Keratinocyte (primary cell): ENCODE measurements at regions not wholly inside any gene's neighbourhood (a gene's known extent, or its start where the extent isn't known, plus 50 kb on each side); places are given as distances from the start of the nearest gene placed in this dataset.
"Not testable (repeated sequence)": the region's sequence is repeated elsewhere in the genome, so short reads cannot be mapped to it uniquely, and the experiment has no call there.

ENCODE experiments used
- DNase-seq: peaks from one replicate; pipeline ENCODE4 v3.0.0-alpha.2; 2011; ENCODE audit warnings: low read depth, missing footprints, low spot score
- FAIRE-seq: peaks from 2 replicates; lab custom pipeline; 2011; peaks lifted over from hg19 to GRCh38; lab: Jason Lieb, UNC
- H2AFZ ChIP-seq: 2 replicates; pipeline ENCODE4 v1.6.0; 2012; ENCODE audit warnings: low read length, control low read depth, inconsistent platforms; ENCODE audit not compliant: control insufficient read depth
- H3K27ac ChIP-seq: 2 replicates; pipeline ENCODE4 v1.5.1; 2011; ENCODE audit warnings: low read length; ENCODE audit not compliant: control insufficient read depth, insufficient read depth
- H3K27me3 ChIP-seq: 3 replicates; pipeline ENCODE4 v1.6.0; 2011; ENCODE audit warnings: low read length; ENCODE audit not compliant: control insufficient read depth, insufficient read depth; ENCODE audit errors: extremely low read depth
- H3K36me3 ChIP-seq, 2 experiments: 2 replicates in 1 of 2; 3 replicates in 1 of 2; pipeline ENCODE4 v1.5.1; 2011; ENCODE audit warnings: low read length in 2 of 2, mild to moderate bottlenecking in 1 of 2; ENCODE audit not compliant: control insufficient read depth in 2 of 2, insufficient read depth in 2 of 2; ENCODE audit errors: extremely low read depth in 1 of 2
- H3K4me1 ChIP-seq: 3 replicates; pipeline ENCODE4 v1.5.1; 2011; ENCODE audit warnings: low read length; ENCODE audit not compliant: control insufficient read depth, insufficient read depth; ENCODE audit errors: extremely low read depth
- H3K4me2 ChIP-seq: 3 replicates; pipeline ENCODE4 v1.6.0; 2011; ENCODE audit warnings: low read depth, low read length; ENCODE audit not compliant: control insufficient read depth, insufficient read depth; ENCODE audit errors: extremely low read depth
- H3K4me3 ChIP-seq, 3 experiments: fragments of 200-600 bp in 1 of 3; sonication (generic) in 1 of 3; 2 replicates in 2 of 3; 3 replicates in 1 of 3; pipeline ENCODE4 v1.5.1; 2011 to 2016; ENCODE audit warnings: low read length in 3 of 3, mild to moderate bottlenecking in 3 of 3, control low read depth in 2 of 3, inconsistent platforms in 1 of 3, low read depth in 1 of 3, mixed read lengths in 1 of 3, mixed run types in 1 of 3, moderate library complexity in 1 of 3; ENCODE audit not compliant: control insufficient read depth in 2 of 3, insufficient read depth in 2 of 3; ENCODE audit errors: extremely low read depth in 1 of 3
- H3K79me2 ChIP-seq: 2 replicates; pipeline ENCODE4 v1.6.0; 2012; ENCODE audit warnings: low read length; ENCODE audit not compliant: control insufficient read depth, insufficient read depth
- H3K9ac ChIP-seq: 3 replicates; pipeline ENCODE4 v1.6.0; 2011; ENCODE audit warnings: low read length; ENCODE audit not compliant: control insufficient read depth, insufficient read depth; ENCODE audit errors: extremely low read depth
- H3K9me1 ChIP-seq: 3 replicates; pipeline ENCODE4 v1.6.0; 2011; ENCODE audit warnings: low read length; ENCODE audit not compliant: control insufficient read depth, insufficient read depth; ENCODE audit errors: extremely low read depth
- H3K9me3 ChIP-seq: 2 replicates; pipeline ENCODE4 v1.5.1; 2012; ENCODE audit warnings: low read depth, low read length; ENCODE audit not compliant: control insufficient read depth
- H4K20me1 ChIP-seq: 3 replicates; pipeline ENCODE4 v1.6.0; 2011; ENCODE audit warnings: low read length; ENCODE audit not compliant: control insufficient read depth, insufficient read depth; ENCODE audit errors: extremely low read depth
- EZH2 ChIP-seq: IDR thresholded peaks from one replicate; pipeline ENCODE4 v1.6.1; 2012; ENCODE audit warnings: inconsistent platforms, mild to moderate bottlenecking, low read length, moderate library complexity
- dilution Hi-C: fragments of 300-500 bp; cut with MboI; formaldehyde crosslinking; loops from one replicate; pipeline ENCODE4 v1.7.0; 2020; ENCODE audit warnings: low sequenced_read_pairs; ENCODE audit not compliant: extremely low pct_ligation_motif_present
- TF ChIP-seq, protein P1 (sequence below), 3 experiments: IDR thresholded peaks in 1 of 3; conservative IDR thresholded peaks in 1 of 3; optimal IDR thresholded peaks in 1 of 3; 2 replicates in 2 of 3; 3 replicates in 1 of 3; pipeline versions ENCODE3 to v1.5.1; 2011; ENCODE audit warnings: low read length in 3 of 3, mild to moderate bottlenecking in 3 of 3, moderate library complexity in 2 of 3, control low read depth in 1 of 3, inconsistent platforms in 1 of 3; ENCODE audit not compliant: insufficient read depth in 2 of 3; ENCODE audit errors: extremely low read depth in 1 of 3

DNA sequence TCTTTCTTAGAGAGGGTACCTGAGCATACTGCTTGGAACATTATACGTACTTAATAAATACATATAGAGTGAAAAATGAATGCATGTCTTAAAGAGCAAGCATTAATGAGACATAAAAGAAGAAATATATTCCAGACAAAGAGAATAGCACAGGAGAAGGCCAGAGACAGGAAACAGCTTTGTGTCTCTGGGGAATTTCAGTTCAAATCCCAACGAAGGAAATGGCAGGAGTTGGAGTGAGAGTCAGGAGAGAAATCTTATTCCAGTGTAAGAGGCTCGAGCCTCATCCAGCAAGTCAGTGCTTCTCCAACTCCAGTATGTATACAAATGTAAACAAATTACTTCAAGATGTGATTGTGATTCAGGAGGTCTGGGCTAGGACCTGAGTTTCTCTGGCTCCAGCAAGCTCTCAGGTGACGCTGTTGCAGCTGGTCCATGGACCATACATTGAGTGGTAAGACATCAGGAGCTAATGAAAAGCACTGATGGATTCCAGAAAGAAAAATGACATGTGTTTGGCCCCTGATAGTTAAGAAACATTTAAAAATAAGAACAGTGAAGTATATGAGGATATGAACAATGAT is 108.2 kb downstream of the RAP2A start:
- TF ChIP-seq EZH2 = no peak
- TF ChIP-seq, protein P1, sequence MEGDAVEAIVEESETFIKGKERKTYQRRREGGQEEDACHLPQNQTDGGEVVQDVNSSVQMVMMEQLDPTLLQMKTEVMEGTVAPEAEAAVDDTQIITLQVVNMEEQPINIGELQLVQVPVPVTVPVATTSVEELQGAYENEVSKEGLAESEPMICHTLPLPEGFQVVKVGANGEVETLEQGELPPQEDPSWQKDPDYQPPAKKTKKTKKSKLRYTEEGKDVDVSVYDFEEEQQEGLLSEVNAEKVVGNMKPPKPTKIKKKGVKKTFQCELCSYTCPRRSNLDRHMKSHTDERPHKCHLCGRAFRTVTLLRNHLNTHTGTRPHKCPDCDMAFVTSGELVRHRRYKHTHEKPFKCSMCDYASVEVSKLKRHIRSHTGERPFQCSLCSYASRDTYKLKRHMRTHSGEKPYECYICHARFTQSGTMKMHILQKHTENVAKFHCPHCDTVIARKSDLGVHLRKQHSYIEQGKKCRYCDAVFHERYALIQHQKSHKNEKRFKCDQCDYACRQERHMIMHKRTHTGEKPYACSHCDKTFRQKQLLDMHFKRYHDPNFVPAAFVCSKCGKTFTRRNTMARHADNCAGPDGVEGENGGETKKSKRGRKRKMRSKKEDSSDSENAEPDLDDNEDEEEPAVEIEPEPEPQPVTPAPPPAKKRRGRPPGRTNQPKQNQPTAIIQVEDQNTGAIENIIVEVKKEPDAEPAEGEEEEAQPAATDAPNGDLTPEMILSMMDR (optimal IDR thresholded peaks at IDR 0.05 in 1 of 3, IDR thresholded peaks at IDR 0.05 in 1 of 3, conservative IDR thresholded peaks at IDR 0.05 in 1 of 3; ENCODE audit: extremely low read depth in 1 of 3, insufficient read depth in 2 of 3, low read length in 3 of 3) = no peak
- H3K4me1 ChIP-seq = no peaks in the 10 kb centered on the region
- dilution Hi-C loops = no loop called here
- no peak overlapping the region for H3K4me2 ChIP-seq
- no peaks in the 10 kb centered on the region for H3K9me1 ChIP-seq
- no peaks in the 10 kb centered on the region for H3K36me3 ChIP-seq
- no peaks in the 10 kb centered on the region for H4K20me1 ChIP-seq
- no peaks in the 10 kb centered on the region for H3K27me3 ChIP-seq
- no peak overlapping the region for H2AFZ ChIP-seq
- H3K27ac ChIP-seq = no peak overlapping the region
- FAIRE-seq (no peak), DNase-seq (no peak)
- no peak overlapping the region for H3K9ac ChIP-seq
- H3K9me3 ChIP-seq = no peaks in the 10 kb centered on the region
- H3K4me3 ChIP-seq = no peak overlapping the region
- no peaks in the 10 kb centered on the region for H3K79me2 ChIP-seq

- Histone ChIP-seq H3K9me3 (no peaks in the 10 kb centered on the region), H3K36me3 (no peaks in the 10 kb centered on the region), H3K4me2 (no peak overlapping the region), H3K79me2 (no peaks in the 10 kb centered on the region), H3K27ac (no peak overlapping the region), H3K27me3 (no peaks in the 10 kb centered on the region), H3K9me1 (no peaks in the 10 kb centered on the region), H3K9ac (no peak overlapping the region), H3K4me1 (no peaks in the 10 kb centered on the region), H3K4me3 (no peak overlapping the region), H2AFZ (no peak overlapping the region), H4K20me1 (no peaks in the 10 kb centered on the region)
- FAIRE-seq = no peak
- no peak for DNase-seq
- dilution Hi-C loops = no loop called here
- no peak for TF ChIP-seq EZH2
- TF ChIP-seq, protein P1 (optimal IDR thresholded peaks at IDR 0.05 in 1 of 3, IDR thresholded peaks at IDR 0.05 in 1 of 3, conservative IDR thresholded peaks at IDR 0.05 in 1 of 3; ENCODE audit: extremely low read depth in 1 of 3, insufficient read depth in 2 of 3, low read length in 3 of 3) = no peak
Observed at GRCh38 chr13:97544031-97544765, 110.2 kb downstream of the RAP2A start.

- H3K27me3 ChIP-seq, H3K4me2 ChIP-seq, dilution Hi-C loops: not testable (repeated sequence)
Observed at GRCh38 chr13:97544971-97545499, 111.1 kb downstream of the RAP2A start.

More at GRCh38 chr13:97544971-97545499, 111.1 kb downstream of the RAP2A start:
- H3K4me3 ChIP-seq, DNase-seq, FAIRE-seq, H2AFZ ChIP-seq, H3K9me3 ChIP-seq, H3K36me3 ChIP-seq, H3K9ac ChIP-seq, H4K20me1 ChIP-seq, H3K9me1 ChIP-seq, H3K79me2 ChIP-seq, H3K27ac ChIP-seq, H3K4me1 ChIP-seq: not testable (repeated sequence)
